ENCODE measurements at regions not wholly inside any gene's neighbourhood (a gene's known extent, or its start where the extent isn't known, plus 50 kb on each side); places are given as distances from the start of the nearest gene placed in this dataset.
"Not testable (repeated sequence)": the region's sequence is repeated elsewhere in the genome, so short reads cannot be mapped to it uniquely, and the experiment has no call there.

GRCh38 chr16:26395700-26396099 is 671.0 kb upstream of the C16orf82 start:
- Mint-ChIP-seq H3K4me1 (no peaks in the 10 kb centered on the region), H3K27me3 (no peaks in the 10 kb centered on the region), H3K36me3 (peaks cover 2% of the 10 kb centered on the region), H3K27ac (no peak overlapping the region), H3K9me3 (peaks cover 0 to 22% (median 4%) of the 10 kb centered on the region in 3 donors), H3K4me3 (no peak overlapping the region)

GRCh38 chr16:26396511-26397235 is 670.1 kb upstream of the C16orf82 start:
- peaks cover 2% of the 10 kb centered on the region for H3K36me3 Mint-ChIP-seq
- H3K27me3 Mint-ChIP-seq = no peaks in the 10 kb centered on the region
- no peak overlapping the region for H3K4me3 Mint-ChIP-seq
- peaks cover under 1 to 26% (median 4%) of the 10 kb centered on the region in 3 donors for H3K9me3 Mint-ChIP-seq
- H3K27ac Mint-ChIP-seq = no peak overlapping the region
- no peaks in the 10 kb centered on the region for H3K4me1 Mint-ChIP-seq

- Mint-ChIP-seq H3K4me3 (peak overlapping the region in 1 of 4 donors; percentile 4), H3K36me3 (no peaks in the 10 kb centered on the region), H3K4me1 (no peaks in the 10 kb centered on the region), H3K27me3 (no peaks in the 10 kb centered on the region), H3K9me3 (peaks cover 0 to 8% (median 7%) of the 10 kb centered on the region in 3 donors), H3K27ac (no peak overlapping the region)
Measured at GRCh38 chr16:26413780-26414179, 652.9 kb upstream of the C16orf82 start.

- H3K36me3 Mint-ChIP-seq, H3K9me3 Mint-ChIP-seq, H3K4me3 Mint-ChIP-seq, H3K4me1 Mint-ChIP-seq, H3K27ac Mint-ChIP-seq, H3K27me3 Mint-ChIP-seq: not testable (repeated sequence)
Measured at GRCh38 chr16:26419458-26419857, 647.3 kb upstream of the C16orf82 start.

DNA sequence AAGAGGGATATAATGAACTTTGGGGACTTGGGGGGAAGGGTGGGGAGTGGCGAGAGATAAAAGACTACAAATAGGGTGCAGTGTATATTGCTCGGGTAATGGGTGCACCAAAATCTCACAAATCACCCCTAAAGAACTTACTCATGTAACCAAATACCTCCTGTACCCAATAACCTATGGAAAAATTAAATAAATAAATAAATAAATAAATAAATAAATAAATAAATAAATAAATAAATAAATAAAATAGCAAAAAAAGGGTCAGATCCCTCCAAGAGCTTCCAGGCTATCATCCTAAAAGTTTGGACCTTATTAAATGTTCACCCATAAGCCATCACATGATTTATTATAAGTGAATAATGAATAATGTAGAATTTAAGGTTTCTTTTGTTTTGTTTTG is 636.1 kb upstream of the C16orf82 start:
- H3K4me1 Mint-ChIP-seq = peaks cover 0 to 1% (median 0%) of the 10 kb centered on the region in 3 donors
- H3K4me3 Mint-ChIP-seq = no peak overlapping the region
- H3K9me3 Mint-ChIP-seq = peaks cover 7 to 11% (median 8%) of the 10 kb centered on the region in 3 donors
- no peak overlapping the region for H3K27ac Mint-ChIP-seq
- H3K36me3 Mint-ChIP-seq = no peaks in the 10 kb centered on the region
- no peaks in the 10 kb centered on the region for H3K27me3 Mint-ChIP-seq

GRCh38 chr16:26433807-26434206 is 632.9 kb upstream of the C16orf82 start:
- Mint-ChIP-seq H3K4me1 (peaks cover 0 to 1% (median 0%) of the 10 kb centered on the region in 3 donors), H3K27me3 (no peaks in the 10 kb centered on the region), H3K9me3 (peaks cover 6 to 18% (median 6%) of the 10 kb centered on the region in 3 donors), H3K4me3 (no peak overlapping the region), H3K36me3 (no peaks in the 10 kb centered on the region), H3K27ac (no peak overlapping the region)

DNA sequence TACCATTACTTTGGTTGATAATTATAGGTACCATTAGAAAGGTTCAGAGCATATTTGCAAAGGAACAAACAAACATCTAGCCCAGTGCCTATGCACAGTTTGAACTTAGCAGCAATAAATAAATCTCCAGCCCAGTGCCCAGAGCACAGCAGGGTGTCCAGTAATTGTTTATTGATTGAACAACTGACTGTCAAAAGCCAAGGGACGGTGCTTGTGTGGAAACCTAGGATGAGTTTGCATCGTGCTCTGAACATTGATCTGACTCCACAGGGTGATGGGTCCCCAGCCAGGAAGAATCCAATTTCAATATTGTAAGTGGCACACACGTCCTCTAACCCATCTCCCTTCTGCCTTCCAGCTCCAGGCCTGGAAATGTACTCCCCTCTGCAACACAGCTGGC is 625.5 kb upstream of the C16orf82 start:
- Mint-ChIP-seq H3K36me3 (no peaks in the 10 kb centered on the region), H3K4me1 (no peaks in the 10 kb centered on the region), H3K27ac (no peak overlapping the region), H3K4me3 (no peak overlapping the region), H3K27me3 (no peaks in the 10 kb centered on the region), H3K9me3 (peaks cover 1 to 17% (median 3%) of the 10 kb centered on the region in 3 donors)

- no peak overlapping the region for H3K4me3 Mint-ChIP-seq
- peaks cover 0 to 12% (median 3%) of the 10 kb centered on the region in 3 donors for H3K9me3 Mint-ChIP-seq
- no peak overlapping the region for H3K27ac Mint-ChIP-seq
- H3K4me1 Mint-ChIP-seq = no peaks in the 10 kb centered on the region
- no peaks in the 10 kb centered on the region for H3K36me3 Mint-ChIP-seq
- H3K27me3 Mint-ChIP-seq = no peaks in the 10 kb centered on the region
Measured at GRCh38 chr16:26442321-26442720, 624.4 kb upstream of the C16orf82 start.

- Mint-ChIP-seq H3K4me3 (no peak overlapping the region), H3K36me3 (no peaks in the 10 kb centered on the region), H3K9me3 (peaks cover 0 to 5% (median 0%) of the 10 kb centered on the region in 3 donors), H3K27me3 (no peaks in the 10 kb centered on the region), H3K27ac (no peak overlapping the region), H3K4me1 (no peaks in the 10 kb centered on the region)
Measured at GRCh38 chr16:26447570-26447969, 619.2 kb upstream of the C16orf82 start.

GRCh38 chr16:26453215-26453614 is 613.5 kb upstream of the C16orf82 start:
- Mint-ChIP-seq H3K27me3 (no peaks in the 10 kb centered on the region), H3K4me1 (no peaks in the 10 kb centered on the region), H3K4me3 (no peak overlapping the region), H3K36me3 (no peaks in the 10 kb centered on the region), H3K9me3 (peaks cover 0 to 2% (median 1%) of the 10 kb centered on the region in 3 donors), H3K27ac (no peak overlapping the region)

GRCh38 chr16:26454102-26454501 is 612.6 kb upstream of the C16orf82 start:
- Mint-ChIP-seq H3K27ac (no peak overlapping the region), H3K36me3 (no peaks in the 10 kb centered on the region), H3K27me3 (no peaks in the 10 kb centered on the region), H3K4me1 (no peaks in the 10 kb centered on the region), H3K4me3 (no peak overlapping the region), H3K9me3 (peaks cover 0 to 2% (median 1%) of the 10 kb centered on the region in 3 donors)

- Mint-ChIP-seq H3K27me3 (no peaks in the 10 kb centered on the region), H3K9me3 (peaks cover 0 to 2% (median 1%) of the 10 kb centered on the region in 3 donors), H3K36me3 (no peaks in the 10 kb centered on the region), H3K4me3 (no peak overlapping the region), H3K4me1 (no peaks in the 10 kb centered on the region), H3K27ac (no peak overlapping the region)
Measured at GRCh38 chr16:26456074-26456473, 610.7 kb upstream of the C16orf82 start.

DNA sequence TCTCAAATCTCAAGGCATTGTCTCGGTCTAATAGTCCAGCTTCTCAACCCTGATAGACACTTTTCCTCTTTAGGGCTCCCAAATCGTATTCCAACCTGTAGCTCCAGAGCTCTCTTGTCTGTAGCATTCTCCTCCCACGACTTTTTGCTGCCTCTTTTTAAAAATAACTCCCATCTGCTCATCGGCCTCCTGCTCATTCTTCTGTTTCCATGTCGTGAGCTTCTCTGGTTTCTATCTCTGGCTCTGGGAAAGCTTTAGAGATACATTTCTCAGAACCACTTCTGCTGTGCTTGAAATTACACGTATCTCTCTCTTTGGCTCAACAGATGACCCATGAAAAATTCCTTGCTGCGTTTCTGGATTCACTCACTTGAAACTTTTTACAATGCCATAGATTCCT is 609.6 kb upstream of the C16orf82 start:
- Mint-ChIP-seq H3K9me3 (peaks cover 0 to 2% (median 1%) of the 10 kb centered on the region in 3 donors), H3K4me3 (no peak overlapping the region), H3K27me3 (no peaks in the 10 kb centered on the region), H3K4me1 (no peaks in the 10 kb centered on the region), H3K36me3 (no peaks in the 10 kb centered on the region), H3K27ac (no peak overlapping the region)

DNA sequence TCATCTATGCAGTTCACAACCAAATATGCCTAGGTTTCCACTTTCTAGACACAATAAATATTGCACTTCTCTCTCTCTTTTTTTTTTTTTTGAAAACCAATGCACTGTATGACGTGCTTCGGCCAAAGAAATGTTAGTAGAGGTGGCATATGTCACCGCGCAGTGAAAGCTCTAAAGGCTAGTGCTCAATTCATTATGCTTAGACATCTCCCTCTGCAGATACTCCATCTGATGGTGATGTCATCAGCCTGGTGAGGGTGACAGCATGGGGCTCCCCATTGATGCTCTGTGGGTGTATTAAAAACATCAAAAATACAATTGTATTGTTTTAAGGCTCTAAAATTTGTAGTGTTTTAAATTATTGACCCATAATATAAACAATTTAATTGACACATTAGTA is 608.8 kb upstream of the C16orf82 start:
- H3K27ac Mint-ChIP-seq = no peak overlapping the region
- H3K4me1 Mint-ChIP-seq = no peaks in the 10 kb centered on the region
- H3K9me3 Mint-ChIP-seq = peaks cover 1 to 5% (median 3%) of the 10 kb centered on the region in 3 donors
- H3K4me3 Mint-ChIP-seq = no peak overlapping the region
- no peaks in the 10 kb centered on the region for H3K36me3 Mint-ChIP-seq
- H3K27me3 Mint-ChIP-seq = no peaks in the 10 kb centered on the region

DNA sequence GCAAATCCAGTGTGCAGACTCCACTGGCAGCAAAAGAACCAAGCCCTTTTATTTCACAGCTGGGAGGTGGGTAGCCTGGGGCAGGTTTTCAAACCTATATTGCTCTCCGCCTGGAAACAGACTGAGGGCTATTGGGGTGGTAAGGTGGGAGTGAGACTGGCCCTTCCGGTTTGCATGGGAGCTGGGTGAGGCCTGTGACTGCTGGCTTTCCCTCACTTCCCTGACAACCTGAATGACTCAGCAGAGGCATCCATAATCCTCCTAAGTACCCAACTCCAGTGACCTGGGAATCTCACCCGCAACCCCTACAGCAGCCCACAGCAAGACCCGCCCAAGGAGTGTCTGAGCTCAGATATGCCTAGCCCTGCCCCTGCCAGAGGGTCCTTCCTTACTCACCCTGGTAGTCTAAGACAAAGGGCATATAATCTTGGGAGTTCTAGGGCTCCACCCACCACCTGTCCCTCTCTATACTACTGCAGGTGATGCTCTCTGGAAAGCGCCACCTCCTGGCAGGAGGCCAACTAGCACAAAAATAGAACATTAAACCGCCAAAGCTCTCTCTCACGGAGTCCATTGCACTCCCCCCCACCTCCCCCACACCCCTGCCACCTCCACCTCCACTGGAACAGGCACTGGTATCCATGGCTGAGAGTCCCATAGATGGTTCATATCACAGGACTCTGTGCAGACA is 602.0 kb upstream of the C16orf82 start:
- Mint-ChIP-seq H3K36me3 (no peaks in the 10 kb centered on the region), H3K4me1 (no peaks in the 10 kb centered on the region), H3K9me3 (peaks cover 0 to 8% (median 1%) of the 10 kb centered on the region in 3 donors), H3K4me3 (no peak overlapping the region), H3K27ac (no peak overlapping the region), H3K27me3 (no peaks in the 10 kb centered on the region)

DNA sequence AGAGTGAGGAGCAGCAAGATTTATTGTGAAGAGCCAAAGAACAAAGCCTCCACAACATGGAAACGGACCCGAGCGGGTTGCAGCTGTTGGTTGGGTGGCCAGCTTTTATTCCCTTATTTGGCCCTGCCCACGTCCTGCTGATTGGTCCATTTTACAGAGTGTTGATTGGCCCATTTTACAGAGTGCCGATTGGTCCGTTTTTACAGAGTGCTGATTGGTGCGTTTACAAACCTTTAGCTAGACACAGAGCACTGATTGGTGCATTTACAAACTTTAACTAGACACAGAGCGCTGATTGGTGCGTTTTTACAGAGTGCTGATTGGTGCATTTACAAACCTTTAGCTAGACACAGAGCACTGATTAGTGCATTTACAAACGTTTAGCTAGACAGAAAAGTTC is 592.3 kb upstream of the C16orf82 start:
- peaks cover 7 to 35% (median 19%) of the 10 kb centered on the region in 3 donors for H3K9me3 Mint-ChIP-seq
- not testable (repeated sequence) for H3K4me3 Mint-ChIP-seq, H3K4me1 Mint-ChIP-seq, H3K27ac Mint-ChIP-seq, H3K36me3 Mint-ChIP-seq, H3K27me3 Mint-ChIP-seq
